ELR (cell line): ENCODE measurements at regions not wholly inside any gene's neighbourhood (a gene's known extent, or its start where the extent isn't known, plus 50 kb on each side); places are given as distances from the start of the nearest gene placed in this dataset.

ENCODE experiments used
- DNase-seq: peaks from one replicate; pipeline ENCODE4 v3.0.0-alpha.2; 2015; ENCODE audit warnings: low read depth

GRCh38 chr21:19648391-19648790 lies 1244.8 kb upstream of the TMPRSS15 start:
- no peak for DNase-seq

- no peak for DNase-seq
Observed at GRCh38 chr21:19683492-19683891, 1279.9 kb upstream of the TMPRSS15 start.

GRCh38 chr21:19684328-19684727 lies 1280.7 kb upstream of the TMPRSS15 start:
- DNase-seq = no peak

GRCh38 chr21:19692231-19692630 lies 1288.6 kb upstream of the TMPRSS15 start:
- no peak for DNase-seq

GRCh38 chr21:19695796-19696195 lies 1292.2 kb upstream of the TMPRSS15 start:
- DNase-seq = no peak

- no peak for DNase-seq
Observed at GRCh38 chr21:19700476-19700875, 1296.9 kb upstream of the TMPRSS15 start.

GRCh38 chr21:19702726-19703125 lies 1295.5 kb upstream of the NCAM2 start:
- no peak for DNase-seq

- DNase-seq = no peak
Observed at GRCh38 chr21:19704832-19705231, 1293.4 kb upstream of the NCAM2 start.

GRCh38 chr21:19712441-19712840 lies 1285.8 kb upstream of the NCAM2 start:
- DNase-seq = no peak

GRCh38 chr21:19713313-19713712 lies 1284.9 kb upstream of the NCAM2 start:
- no peak for DNase-seq

- no peak for DNase-seq
Observed at GRCh38 chr21:19724081-19724480, 1274.1 kb upstream of the NCAM2 start.

GRCh38 chr21:19731251-19731650 lies 1267.0 kb upstream of the NCAM2 start:
- DNase-seq = no peak

GRCh38 chr21:19759836-19760235 lies 1238.4 kb upstream of the NCAM2 start:
- no peak for DNase-seq

GRCh38 chr21:19767546-19767945 lies 1230.7 kb upstream of the NCAM2 start:
- DNase-seq = no peak

- no peak for DNase-seq
Observed at GRCh38 chr21:19771881-19772280, 1226.3 kb upstream of the NCAM2 start.

- no peak for DNase-seq
Observed at GRCh38 chr21:19776076-19776475, 1222.1 kb upstream of the NCAM2 start.

GRCh38 chr21:19781881-19782652 lies 1216.1 kb upstream of the NCAM2 start:
- no peak for DNase-seq

GRCh38 chr21:19785941-19786340 lies 1212.3 kb upstream of the NCAM2 start:
- DNase-seq = no peak

GRCh38 chr21:19792004-19792403 lies 1206.2 kb upstream of the NCAM2 start:
- no peak for DNase-seq

GRCh38 chr21:19807201-19807600 lies 1191.0 kb upstream of the NCAM2 start:
- no peak for DNase-seq

GRCh38 chr21:19810779-19811178 lies 1187.4 kb upstream of the NCAM2 start:
- no peak for DNase-seq

- DNase-seq = no peak
Observed at GRCh38 chr21:19830446-19830845, 1167.8 kb upstream of the NCAM2 start.

GRCh38 chr21:19832551-19832950 lies 1165.7 kb upstream of the NCAM2 start:
- no peak for DNase-seq

GRCh38 chr21:19833082-19833481 lies 1165.1 kb upstream of the NCAM2 start:
- no peak for DNase-seq
